ENCODE measurements at regions not wholly inside any gene's neighbourhood (a gene's known extent, or its start where the extent isn't known, plus 50 kb on each side); places are given as distances from the start of the nearest gene placed in this dataset.

DNA sequence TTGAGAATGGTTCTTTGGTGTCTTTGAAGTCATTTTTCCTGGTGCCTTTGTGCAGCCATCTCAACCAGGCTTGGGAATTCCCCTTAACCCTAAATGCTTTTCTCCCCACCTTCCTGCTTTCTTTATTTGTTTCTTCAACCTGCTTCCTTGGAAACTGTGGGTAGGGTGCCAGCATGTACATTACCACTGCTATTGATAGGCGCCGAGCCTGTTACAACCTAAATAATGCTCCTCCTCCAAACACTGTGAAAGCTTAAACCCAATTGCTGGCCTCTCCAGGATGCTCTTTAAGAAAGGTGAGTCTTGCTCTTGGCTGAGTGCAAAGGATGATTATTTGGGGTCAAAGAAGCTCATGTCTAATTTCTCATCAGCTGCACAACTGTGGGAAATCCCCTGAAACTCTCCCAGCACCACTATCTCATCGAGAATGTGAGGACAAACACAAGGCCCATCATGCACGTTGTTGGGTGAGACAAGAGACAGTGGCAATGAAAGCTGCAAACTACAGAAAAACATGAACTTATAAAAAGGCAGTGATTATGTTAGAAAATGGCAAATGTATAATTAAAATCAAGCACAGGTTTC, 285.5 kb upstream of the IGFBP3 start:
- Mint-ChIP-seq H3K4me1 (peaks cover 2% of the 10 kb centered on the region; the same call in 1 of the 2 replicates), H3K9me3 (no peaks in the 10 kb centered on the region), H3K27ac (no peak overlapping the region), H3K27me3 (ENCODE audit: low read depth) (no peaks in the 10 kb centered on the region), H3K4me3 (no peak overlapping the region), H3K36me3 (no peaks in the 10 kb centered on the region)
- DNase-seq (ENCODE audit: low spot score) (no peak), ATAC-seq (no peak)
- ChIA-PET POLR2A (no interaction called here), CTCF (no interaction called here)
- TF ChIP-seq SOX15 (CRISPR knock-in tag; IDR thresholded peaks at IDR 0.05) (no peak), JAZF1 (CRISPR knock-in tag; IDR thresholded peaks at IDR 0.05) (no peak), NFYB (CRISPR knock-in tag; conservative IDR thresholded peaks at IDR 0.05; ENCODE audit: low read depth) (no peak), ZNF416 (CRISPR knock-in tag; IDR thresholded peaks at IDR 0.05) (no peak), IRF2 (CRISPR knock-in tag; IDR thresholded peaks at IDR 0.05; ENCODE audit: borderline replicate concordance, low read depth) (no peak), KAT7 (CRISPR knock-in tag; IDR thresholded peaks at IDR 0.05; ENCODE audit: borderline replicate concordance) (no peak), ZNF671 (CRISPR knock-in tag; IDR thresholded peaks at IDR 0.05) (no peak), SMAD4 (CRISPR knock-in tag; IDR thresholded peaks at IDR 0.05) (no peak)
- TF ChIP-seq, protein P1, sequence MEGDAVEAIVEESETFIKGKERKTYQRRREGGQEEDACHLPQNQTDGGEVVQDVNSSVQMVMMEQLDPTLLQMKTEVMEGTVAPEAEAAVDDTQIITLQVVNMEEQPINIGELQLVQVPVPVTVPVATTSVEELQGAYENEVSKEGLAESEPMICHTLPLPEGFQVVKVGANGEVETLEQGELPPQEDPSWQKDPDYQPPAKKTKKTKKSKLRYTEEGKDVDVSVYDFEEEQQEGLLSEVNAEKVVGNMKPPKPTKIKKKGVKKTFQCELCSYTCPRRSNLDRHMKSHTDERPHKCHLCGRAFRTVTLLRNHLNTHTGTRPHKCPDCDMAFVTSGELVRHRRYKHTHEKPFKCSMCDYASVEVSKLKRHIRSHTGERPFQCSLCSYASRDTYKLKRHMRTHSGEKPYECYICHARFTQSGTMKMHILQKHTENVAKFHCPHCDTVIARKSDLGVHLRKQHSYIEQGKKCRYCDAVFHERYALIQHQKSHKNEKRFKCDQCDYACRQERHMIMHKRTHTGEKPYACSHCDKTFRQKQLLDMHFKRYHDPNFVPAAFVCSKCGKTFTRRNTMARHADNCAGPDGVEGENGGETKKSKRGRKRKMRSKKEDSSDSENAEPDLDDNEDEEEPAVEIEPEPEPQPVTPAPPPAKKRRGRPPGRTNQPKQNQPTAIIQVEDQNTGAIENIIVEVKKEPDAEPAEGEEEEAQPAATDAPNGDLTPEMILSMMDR (IDR thresholded peaks at IDR 0.05): no peak
- TF ChIP-seq, protein P2, sequence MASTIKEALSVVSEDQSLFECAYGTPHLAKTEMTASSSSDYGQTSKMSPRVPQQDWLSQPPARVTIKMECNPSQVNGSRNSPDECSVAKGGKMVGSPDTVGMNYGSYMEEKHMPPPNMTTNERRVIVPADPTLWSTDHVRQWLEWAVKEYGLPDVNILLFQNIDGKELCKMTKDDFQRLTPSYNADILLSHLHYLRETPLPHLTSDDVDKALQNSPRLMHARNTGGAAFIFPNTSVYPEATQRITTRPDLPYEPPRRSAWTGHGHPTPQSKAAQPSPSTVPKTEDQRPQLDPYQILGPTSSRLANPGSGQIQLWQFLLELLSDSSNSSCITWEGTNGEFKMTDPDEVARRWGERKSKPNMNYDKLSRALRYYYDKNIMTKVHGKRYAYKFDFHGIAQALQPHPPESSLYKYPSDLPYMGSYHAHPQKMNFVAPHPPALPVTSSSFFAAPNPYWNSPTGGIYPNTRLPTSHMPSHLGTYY (CRISPR knock-in tag; IDR thresholded peaks at IDR 0.05): no peak
- TF ChIP-seq, protein P3, sequence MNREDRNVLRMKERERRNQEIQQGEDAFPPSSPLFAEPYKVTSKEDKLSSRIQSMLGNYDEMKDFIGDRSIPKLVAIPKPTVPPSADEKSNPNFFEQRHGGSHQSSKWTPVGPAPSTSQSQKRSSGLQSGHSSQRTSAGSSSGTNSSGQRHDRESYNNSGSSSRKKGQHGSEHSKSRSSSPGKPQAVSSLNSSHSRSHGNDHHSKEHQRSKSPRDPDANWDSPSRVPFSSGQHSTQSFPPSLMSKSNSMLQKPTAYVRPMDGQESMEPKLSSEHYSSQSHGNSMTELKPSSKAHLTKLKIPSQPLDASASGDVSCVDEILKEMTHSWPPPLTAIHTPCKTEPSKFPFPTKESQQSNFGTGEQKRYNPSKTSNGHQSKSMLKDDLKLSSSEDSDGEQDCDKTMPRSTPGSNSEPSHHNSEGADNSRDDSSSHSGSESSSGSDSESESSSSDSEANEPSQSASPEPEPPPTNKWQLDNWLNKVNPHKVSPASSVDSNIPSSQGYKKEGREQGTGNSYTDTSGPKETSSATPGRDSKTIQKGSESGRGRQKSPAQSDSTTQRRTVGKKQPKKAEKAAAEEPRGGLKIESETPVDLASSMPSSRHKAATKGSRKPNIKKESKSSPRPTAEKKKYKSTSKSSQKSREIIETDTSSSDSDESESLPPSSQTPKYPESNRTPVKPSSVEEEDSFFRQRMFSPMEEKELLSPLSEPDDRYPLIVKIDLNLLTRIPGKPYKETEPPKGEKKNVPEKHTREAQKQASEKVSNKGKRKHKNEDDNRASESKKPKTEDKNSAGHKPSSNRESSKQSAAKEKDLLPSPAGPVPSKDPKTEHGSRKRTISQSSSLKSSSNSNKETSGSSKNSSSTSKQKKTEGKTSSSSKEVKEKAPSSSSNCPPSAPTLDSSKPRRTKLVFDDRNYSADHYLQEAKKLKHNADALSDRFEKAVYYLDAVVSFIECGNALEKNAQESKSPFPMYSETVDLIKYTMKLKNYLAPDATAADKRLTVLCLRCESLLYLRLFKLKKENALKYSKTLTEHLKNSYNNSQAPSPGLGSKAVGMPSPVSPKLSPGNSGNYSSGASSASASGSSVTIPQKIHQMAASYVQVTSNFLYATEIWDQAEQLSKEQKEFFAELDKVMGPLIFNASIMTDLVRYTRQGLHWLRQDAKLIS (CRISPR knock-in tag; IDR thresholded peaks at IDR 0.05; ENCODE audit: borderline replicate concordance): no peak
- TF ChIP-seq, protein P4, sequence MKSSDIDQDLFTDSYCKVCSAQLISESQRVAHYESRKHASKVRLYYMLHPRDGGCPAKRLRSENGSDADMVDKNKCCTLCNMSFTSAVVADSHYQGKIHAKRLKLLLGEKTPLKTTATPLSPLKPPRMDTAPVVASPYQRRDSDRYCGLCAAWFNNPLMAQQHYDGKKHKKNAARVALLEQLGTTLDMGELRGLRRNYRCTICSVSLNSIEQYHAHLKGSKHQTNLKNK (CRISPR knock-in tag; IDR thresholded peaks at IDR 0.05): no peak
- TF ChIP-seq, protein P5, sequence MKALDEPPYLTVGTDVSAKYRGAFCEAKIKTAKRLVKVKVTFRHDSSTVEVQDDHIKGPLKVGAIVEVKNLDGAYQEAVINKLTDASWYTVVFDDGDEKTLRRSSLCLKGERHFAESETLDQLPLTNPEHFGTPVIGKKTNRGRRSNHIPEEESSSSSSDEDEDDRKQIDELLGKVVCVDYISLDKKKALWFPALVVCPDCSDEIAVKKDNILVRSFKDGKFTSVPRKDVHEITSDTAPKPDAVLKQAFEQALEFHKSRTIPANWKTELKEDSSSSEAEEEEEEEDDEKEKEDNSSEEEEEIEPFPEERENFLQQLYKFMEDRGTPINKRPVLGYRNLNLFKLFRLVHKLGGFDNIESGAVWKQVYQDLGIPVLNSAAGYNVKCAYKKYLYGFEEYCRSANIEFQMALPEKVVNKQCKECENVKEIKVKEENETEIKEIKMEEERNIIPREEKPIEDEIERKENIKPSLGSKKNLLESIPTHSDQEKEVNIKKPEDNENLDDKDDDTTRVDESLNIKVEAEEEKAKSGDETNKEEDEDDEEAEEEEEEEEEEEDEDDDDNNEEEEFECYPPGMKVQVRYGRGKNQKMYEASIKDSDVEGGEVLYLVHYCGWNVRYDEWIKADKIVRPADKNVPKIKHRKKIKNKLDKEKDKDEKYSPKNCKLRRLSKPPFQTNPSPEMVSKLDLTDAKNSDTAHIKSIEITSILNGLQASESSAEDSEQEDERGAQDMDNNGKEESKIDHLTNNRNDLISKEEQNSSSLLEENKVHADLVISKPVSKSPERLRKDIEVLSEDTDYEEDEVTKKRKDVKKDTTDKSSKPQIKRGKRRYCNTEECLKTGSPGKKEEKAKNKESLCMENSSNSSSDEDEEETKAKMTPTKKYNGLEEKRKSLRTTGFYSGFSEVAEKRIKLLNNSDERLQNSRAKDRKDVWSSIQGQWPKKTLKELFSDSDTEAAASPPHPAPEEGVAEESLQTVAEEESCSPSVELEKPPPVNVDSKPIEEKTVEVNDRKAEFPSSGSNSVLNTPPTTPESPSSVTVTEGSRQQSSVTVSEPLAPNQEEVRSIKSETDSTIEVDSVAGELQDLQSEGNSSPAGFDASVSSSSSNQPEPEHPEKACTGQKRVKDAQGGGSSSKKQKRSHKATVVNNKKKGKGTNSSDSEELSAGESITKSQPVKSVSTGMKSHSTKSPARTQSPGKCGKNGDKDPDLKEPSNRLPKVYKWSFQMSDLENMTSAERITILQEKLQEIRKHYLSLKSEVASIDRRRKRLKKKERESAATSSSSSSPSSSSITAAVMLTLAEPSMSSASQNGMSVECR (CRISPR knock-in tag; IDR thresholded peaks at IDR 0.05; ENCODE audit: borderline replicate concordance): no peak
- TF ChIP-seq, protein P6, sequence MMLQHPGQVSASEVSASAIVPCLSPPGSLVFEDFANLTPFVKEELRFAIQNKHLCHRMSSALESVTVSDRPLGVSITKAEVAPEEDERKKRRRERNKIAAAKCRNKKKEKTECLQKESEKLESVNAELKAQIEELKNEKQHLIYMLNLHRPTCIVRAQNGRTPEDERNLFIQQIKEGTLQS (CRISPR knock-in tag; conservative IDR thresholded peaks at IDR 0.05): no peak
- TF ChIP-seq, protein P7, sequence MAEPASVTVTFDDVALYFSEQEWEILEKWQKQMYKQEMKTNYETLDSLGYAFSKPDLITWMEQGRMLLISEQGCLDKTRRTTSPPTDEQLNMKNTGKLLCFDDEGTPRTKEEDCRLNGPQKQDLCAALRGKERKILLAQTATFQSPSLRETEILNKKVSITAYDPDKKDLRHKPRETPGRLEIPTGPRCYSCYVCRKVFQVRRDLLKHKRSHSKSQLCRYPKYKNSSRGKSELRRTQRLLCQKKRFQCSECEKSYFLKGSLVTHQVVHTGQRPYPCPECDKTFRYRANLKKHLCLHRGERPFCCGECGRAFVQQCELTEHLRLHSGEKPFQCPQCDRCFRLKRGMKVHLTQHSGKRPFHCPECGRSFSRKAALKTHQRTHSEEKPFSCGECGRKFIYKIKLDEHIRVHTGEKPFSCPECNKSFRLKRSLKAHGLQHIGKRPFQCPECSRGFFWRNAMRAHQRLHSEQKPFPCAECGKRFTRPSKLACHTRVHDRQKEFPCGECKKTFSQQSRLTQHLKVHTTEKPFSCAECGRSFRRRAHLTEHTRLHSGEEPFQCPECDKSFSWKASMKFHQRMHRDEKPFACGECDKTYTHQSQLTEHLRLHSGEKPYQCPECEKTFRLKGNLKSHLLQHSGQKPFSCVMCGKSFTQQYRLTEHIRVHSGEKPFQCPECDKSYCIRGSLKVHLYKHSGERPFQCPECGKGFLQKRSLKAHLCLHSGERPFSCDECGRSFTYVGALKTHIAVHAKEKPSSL (CRISPR knock-in tag; conservative IDR thresholded peaks at IDR 0.05): no peak
- TF ChIP-seq, protein P8, sequence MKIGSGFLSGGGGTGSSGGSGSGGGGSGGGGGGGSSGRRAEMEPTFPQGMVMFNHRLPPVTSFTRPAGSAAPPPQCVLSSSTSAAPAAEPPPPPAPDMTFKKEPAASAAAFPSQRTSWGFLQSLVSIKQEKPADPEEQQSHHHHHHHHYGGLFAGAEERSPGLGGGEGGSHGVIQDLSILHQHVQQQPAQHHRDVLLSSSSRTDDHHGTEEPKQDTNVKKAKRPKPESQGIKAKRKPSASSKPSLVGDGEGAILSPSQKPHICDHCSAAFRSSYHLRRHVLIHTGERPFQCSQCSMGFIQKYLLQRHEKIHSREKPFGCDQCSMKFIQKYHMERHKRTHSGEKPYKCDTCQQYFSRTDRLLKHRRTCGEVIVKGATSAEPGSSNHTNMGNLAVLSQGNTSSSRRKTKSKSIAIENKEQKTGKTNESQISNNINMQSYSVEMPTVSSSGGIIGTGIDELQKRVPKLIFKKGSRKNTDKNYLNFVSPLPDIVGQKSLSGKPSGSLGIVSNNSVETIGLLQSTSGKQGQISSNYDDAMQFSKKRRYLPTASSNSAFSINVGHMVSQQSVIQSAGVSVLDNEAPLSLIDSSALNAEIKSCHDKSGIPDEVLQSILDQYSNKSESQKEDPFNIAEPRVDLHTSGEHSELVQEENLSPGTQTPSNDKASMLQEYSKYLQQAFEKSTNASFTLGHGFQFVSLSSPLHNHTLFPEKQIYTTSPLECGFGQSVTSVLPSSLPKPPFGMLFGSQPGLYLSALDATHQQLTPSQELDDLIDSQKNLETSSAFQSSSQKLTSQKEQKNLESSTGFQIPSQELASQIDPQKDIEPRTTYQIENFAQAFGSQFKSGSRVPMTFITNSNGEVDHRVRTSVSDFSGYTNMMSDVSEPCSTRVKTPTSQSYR (CRISPR knock-in tag; IDR thresholded peaks at IDR 0.05): no peak
